Activated CD4-positive, alpha-beta T cell treated with anti-CD3 and anti-CD28 coated beads, Interleukin-2, Interleukin-6, amounts not matched to agents 100 ng/mL and 50 ng/mL, durations not matched to agents 16 hours and 8 hours (primary cell): ENCODE measurements at regions not wholly inside any gene's neighbourhood (a gene's known extent, or its start where the extent isn't known, plus 50 kb on each side); places are given as distances from the start of the nearest gene placed in this dataset.
A peak's percentile ranks its signal among the peaks of the same experiment; 100 is the strongest.

Source experiments
- DNase-seq: peaks from one replicate; pipeline ENCODE4 v3.0.0-alpha.2; 2020

GRCh38 chr2:241924069-241924908 is 54.8 kb downstream of the RTP5 start:
- peak; percentile 41 for DNase-seq

GRCh38 chr2:241924909-241925250 is 55.4 kb downstream of the RTP5 start:
- DNase-seq, result no peak

- no peak for DNase-seq
Measured at GRCh38 chr2:241925277-241925676, 55.7 kb downstream of the RTP5 start.

- DNase-seq, result no peak
Measured at GRCh38 chr2:241925821-241926441, 56.4 kb downstream of the RTP5 start.

- no peak for DNase-seq
Measured at GRCh38 chr2:241926541-241927311, 57.2 kb downstream of the RTP5 start.

GRCh38 chr2:241929551-241930490 is 60.3 kb downstream of the RTP5 start:
- DNase-seq, result no peak

GRCh38 chr2:241931084-241931975 is 61.8 kb downstream of the RTP5 start:
- DNase-seq, result no peak

- no peak for DNase-seq
Measured at GRCh38 chr2:241931976-241932898, 62.7 kb downstream of the RTP5 start.

- DNase-seq, result no peak
Measured at GRCh38 chr2:241932899-241933178, 63.3 kb downstream of the RTP5 start.

GRCh38 chr2:241933179-241933911 is 63.8 kb downstream of the RTP5 start:
- DNase-seq, result peak; percentile 14

GRCh38 chr2:241935314-241935713 is 65.8 kb downstream of the RTP5 start:
- DNase-seq, result no peak

- DNase-seq, result no peak
Measured at GRCh38 chr2:241935774-241936173, 66.2 kb downstream of the RTP5 start.

- no peak for DNase-seq
Measured at GRCh38 chr2:241936457-241937133, 67.1 kb downstream of the RTP5 start.

- no peak for DNase-seq
Measured at GRCh38 chr2:241937297-241937696, 67.8 kb downstream of the RTP5 start.

GRCh38 chr2:241939541-241939940 is 70.0 kb downstream of the RTP5 start:
- no peak for DNase-seq

- DNase-seq, result peak; percentile 14
Measured at GRCh38 chr2:241940329-241940728, 70.8 kb downstream of the RTP5 start.

- no peak for DNase-seq
Measured at GRCh38 chr2:241941691-241942301, 72.3 kb downstream of the RTP5 start.

- no peak for DNase-seq
Measured at GRCh38 chr2:241942416-241943208, 73.1 kb downstream of the RTP5 start.
